ENCODE measurements at regions not wholly inside any gene's neighbourhood (a gene's known extent, or its start where the extent isn't known, plus 50 kb on each side); places are given as distances from the start of the nearest gene placed in this dataset.
"Not testable (repeated sequence)": the region's sequence is repeated elsewhere in the genome, so short reads cannot be mapped to it uniquely, and the experiment has no call there.

GRCh38 chr9:41269471-41269870 is 80.4 kb upstream of the ZNG1F start:
- H3K4me3 ChIP-seq (ENCODE audit: low read depth, low read length); H3K9ac ChIP-seq (ENCODE audit: low read depth, low read length); H3K9me3 ChIP-seq (ENCODE audit: control insufficient read depth, insufficient read depth, low read length); H3K36me3 ChIP-seq (ENCODE audit: control insufficient read depth, insufficient read depth, low read length); H3K4me1 ChIP-seq (ENCODE audit: control insufficient read depth, insufficient read depth, low read length): not testable (repeated sequence)
- H3K27me3 ChIP-seq (ENCODE audit: control insufficient read depth, insufficient read depth, low read length): peaks cover 24% of the 10 kb centered on the region

GRCh38 chr9:41269054-41269453 is 79.9 kb upstream of the ZNG1F start:
- not testable (repeated sequence) for H3K36me3 ChIP-seq (ENCODE audit: control insufficient read depth, insufficient read depth, low read length); H3K9ac ChIP-seq (ENCODE audit: low read depth, low read length); H3K9me3 ChIP-seq (ENCODE audit: control insufficient read depth, insufficient read depth, low read length); H3K4me3 ChIP-seq (ENCODE audit: low read depth, low read length); H3K4me1 ChIP-seq (ENCODE audit: control insufficient read depth, insufficient read depth, low read length)
- H3K27me3 ChIP-seq (ENCODE audit: control insufficient read depth, insufficient read depth, low read length): peaks cover 24% of the 10 kb centered on the region

- H3K36me3 ChIP-seq (ENCODE audit: control insufficient read depth, insufficient read depth, low read length); H3K4me3 ChIP-seq (ENCODE audit: low read depth, low read length); H3K9ac ChIP-seq (ENCODE audit: low read depth, low read length); H3K4me1 ChIP-seq (ENCODE audit: control insufficient read depth, insufficient read depth, low read length); H3K9me3 ChIP-seq (ENCODE audit: control insufficient read depth, insufficient read depth, low read length): not testable (repeated sequence)
- peaks cover 24% of the 10 kb centered on the region for H3K27me3 ChIP-seq (ENCODE audit: control insufficient read depth, insufficient read depth, low read length)
Observed at GRCh38 chr9:41266602-41267001, 77.5 kb upstream of the ZNG1F start.

- H3K9ac ChIP-seq (ENCODE audit: low read depth, low read length); H3K4me1 ChIP-seq (ENCODE audit: control insufficient read depth, insufficient read depth, low read length); H3K9me3 ChIP-seq (ENCODE audit: control insufficient read depth, insufficient read depth, low read length); H3K36me3 ChIP-seq (ENCODE audit: control insufficient read depth, insufficient read depth, low read length); H3K4me3 ChIP-seq (ENCODE audit: low read depth, low read length): not testable (repeated sequence)
- H3K27me3 ChIP-seq (ENCODE audit: control insufficient read depth, insufficient read depth, low read length): peaks cover 20% of the 10 kb centered on the region
Observed at GRCh38 chr9:41266000-41266399, 76.9 kb upstream of the ZNG1F start.

GRCh38 chr9:41251973-41252372 is 62.9 kb upstream of the ZNG1F start:
- not testable (repeated sequence) for H3K9me3 ChIP-seq (ENCODE audit: control insufficient read depth, insufficient read depth, low read length); H3K27me3 ChIP-seq (ENCODE audit: control insufficient read depth, insufficient read depth, low read length); H3K4me3 ChIP-seq (ENCODE audit: low read depth, low read length); H3K36me3 ChIP-seq (ENCODE audit: control insufficient read depth, insufficient read depth, low read length); H3K4me1 ChIP-seq (ENCODE audit: control insufficient read depth, insufficient read depth, low read length); H3K9ac ChIP-seq (ENCODE audit: low read depth, low read length)

- H3K36me3 ChIP-seq (ENCODE audit: control insufficient read depth, insufficient read depth, low read length); H3K27me3 ChIP-seq (ENCODE audit: control insufficient read depth, insufficient read depth, low read length): not testable (repeated sequence)
Observed at GRCh38 chr9:41251101-41251500, 62.0 kb upstream of the ZNG1F start.

GRCh38 chr9:41246702-41247101 is 57.6 kb upstream of the ZNG1F start:
- H3K4me3 ChIP-seq (ENCODE audit: low read depth, low read length); H3K27me3 ChIP-seq (ENCODE audit: control insufficient read depth, insufficient read depth, low read length); H3K36me3 ChIP-seq (ENCODE audit: control insufficient read depth, insufficient read depth, low read length); H3K4me1 ChIP-seq (ENCODE audit: control insufficient read depth, insufficient read depth, low read length); H3K9me3 ChIP-seq (ENCODE audit: control insufficient read depth, insufficient read depth, low read length); H3K9ac ChIP-seq (ENCODE audit: low read depth, low read length): not testable (repeated sequence)

More at GRCh38 chr9:41251101-41251500, 62.0 kb upstream of the ZNG1F start:
- H3K4me3 ChIP-seq (ENCODE audit: low read depth, low read length); H3K4me1 ChIP-seq (ENCODE audit: control insufficient read depth, insufficient read depth, low read length); H3K9me3 ChIP-seq (ENCODE audit: control insufficient read depth, insufficient read depth, low read length); H3K9ac ChIP-seq (ENCODE audit: low read depth, low read length): not testable (repeated sequence)
